SK-N-SH treated with all-trans-retinoic acid at 6 μM for 48 hours (cell line): ENCODE measurements at regions not wholly inside any gene's neighbourhood (a gene's known extent, or its start where the extent isn't known, plus 50 kb on each side); places are given as distances from the start of the nearest gene placed in this dataset.

Experiments used
- ATAC-seq: fragments of 200-7000 bp; cut with Tn5 transposase; 3 replicates; pipeline ENCODE4 v1.9.1; 2020; ENCODE audit warnings: mild to moderate bottlenecking, moderate library complexity
- BACH2 ChIP-seq: fragments of 250-450 bp; sonication (Bioruptor Pico); IDR thresholded peaks from 2 replicates; pipeline ENCODE4 v1.9.0; 2021; ENCODE audit warnings: mild to moderate bottlenecking, borderline replicate concordance
- CSDC2 ChIP-seq: fragments of 250-450 bp; sonication (Bioruptor Pico); IDR thresholded peaks from 2 replicates; pipeline ENCODE4 v1.5.0; 2020; ENCODE audit warnings: mild to moderate bottlenecking, moderate library complexity
- ESRRG ChIP-seq: fragments of 250-450 bp; sonication (Bioruptor Pico); IDR thresholded peaks from 2 replicates; pipeline ENCODE4 v1.6.1; 2021; ENCODE audit warnings: mild to moderate bottlenecking
- GLIS3 ChIP-seq: fragments of 250-450 bp; sonication (Bioruptor Pico); IDR thresholded peaks from 2 replicates; pipeline ENCODE4 v1.5.0; 2020; ENCODE audit warnings: mild to moderate bottlenecking, moderate library complexity
- OSR1 ChIP-seq: fragments of 250-450 bp; sonication (Bioruptor Pico); IDR thresholded peaks from 2 replicates; pipeline ENCODE4 v1.8.0; 2022; ENCODE audit warnings: moderate library complexity, mild to moderate bottlenecking, inconsistent platforms
- PPARA ChIP-seq: fragments of 250-450 bp; sonication (Bioruptor Pico); IDR thresholded peaks from 2 replicates; pipeline ENCODE4 v1.5.0; 2020; ENCODE audit warnings: mild to moderate bottlenecking, borderline replicate concordance
- RARB ChIP-seq: fragments of 250-450 bp; sonication (Bioruptor Pico); IDR thresholded peaks from 2 replicates; pipeline ENCODE4 v1.8.0; 2021; ENCODE audit warnings: mild to moderate bottlenecking, moderate library complexity
- SNAI2 ChIP-seq: fragments of 250-450 bp; sonication (Bioruptor Pico); IDR thresholded peaks from 2 replicates; pipeline ENCODE4 v1.5.0; 2020; ENCODE audit warnings: mild to moderate bottlenecking, moderate library complexity
- TCF4 ChIP-seq: fragments of 250-450 bp; sonication (Bioruptor Pico); IDR thresholded peaks from 2 replicates; pipeline ENCODE4 v1.8.0; 2021; ENCODE audit warnings: mild to moderate bottlenecking, moderate library complexity, borderline replicate concordance
- TOX ChIP-seq: fragments of 250-450 bp; sonication (Bioruptor Pico); IDR thresholded peaks from 2 replicates; pipeline ENCODE4 v1.8.0; 2021; ENCODE audit warnings: mild to moderate bottlenecking, moderate library complexity, borderline replicate concordance
- ZC3H10 ChIP-seq: fragments of 250-450 bp; sonication (Bioruptor Pico); IDR thresholded peaks from 2 replicates; pipeline ENCODE4 v1.5.1; 2021; ENCODE audit warnings: mild to moderate bottlenecking, moderate library complexity
- ZFP3 ChIP-seq: fragments of 250-450 bp; sonication (Bioruptor Pico); IDR thresholded peaks from 2 replicates; pipeline ENCODE4 v1.5.0; 2020; ENCODE audit warnings: mild to moderate bottlenecking, moderate library complexity
- ZFP30 ChIP-seq: fragments of 450-650 bp; formaldehyde crosslinking; IDR thresholded peaks from 2 replicates; pipeline ENCODE4 v1.5.0; 2022; ENCODE audit warnings: mild to moderate bottlenecking, moderate library complexity
- TF ChIP-seq, protein P1 (sequence below): fragments of 250-450 bp; sonication (Bioruptor Pico); IDR thresholded peaks from 2 replicates; pipeline ENCODE4 v1.5.0; 2020; ENCODE audit warnings: mild to moderate bottlenecking, moderate library complexity
- TF ChIP-seq, protein P2 (sequence below): fragments of 250-450 bp; sonication (Bioruptor Pico); IDR thresholded peaks from 2 replicates; pipeline ENCODE4 v1.5.1; 2020; ENCODE audit warnings: low read depth, mild to moderate bottlenecking, moderate library complexity
- TF ChIP-seq, protein P3 (sequence below): fragments of 250-450 bp; sonication (Bioruptor Pico); IDR thresholded peaks from 2 replicates; pipeline ENCODE4 v1.8.0; 2020; ENCODE audit warnings: mild to moderate bottlenecking, moderate library complexity, borderline replicate concordance
- TF ChIP-seq, protein P4 (sequence below): fragments of 250-450 bp; sonication (Bioruptor Pico); IDR thresholded peaks from 2 replicates; pipeline ENCODE4 v1.5.1; 2021; ENCODE audit warnings: mild to moderate bottlenecking, moderate library complexity
- TF ChIP-seq, protein P5 (sequence below): fragments of 250-450 bp; sonication (Bioruptor Pico); IDR thresholded peaks from 2 replicates; pipeline ENCODE4 v1.8.0; 2021; ENCODE audit warnings: low read depth, mild to moderate bottlenecking, moderate library complexity, borderline replicate concordance

DNA sequence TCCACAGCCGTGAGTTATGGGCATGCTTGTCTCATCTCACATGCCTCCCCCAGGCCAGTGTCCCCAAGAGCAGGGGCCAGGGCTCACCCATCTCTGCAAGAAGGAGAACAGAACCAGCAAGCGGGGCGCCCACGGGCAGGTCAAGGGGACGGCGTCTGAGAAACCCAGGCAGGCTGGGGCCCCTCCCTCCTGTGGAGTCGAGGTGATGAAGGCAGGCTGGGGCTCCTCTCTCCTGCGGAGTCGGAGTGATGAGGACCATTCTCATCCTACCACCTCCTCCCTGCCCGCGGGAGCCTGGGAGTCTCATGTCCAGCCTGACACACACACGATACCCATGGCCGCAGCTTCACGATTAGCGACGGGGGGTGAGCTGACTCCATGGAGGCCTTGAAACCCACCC lies 141.9 kb downstream of the CTTN start:
- TF ChIP-seq OSR1 (CRISPR knock-in tag) (no peak), SNAI2 (CRISPR knock-in tag) (no peak), BACH2 (CRISPR knock-in tag) (no peak), ZFP30 (CRISPR knock-in tag) (no peak), PPARA (CRISPR knock-in tag) (no peak), ZC3H10 (CRISPR knock-in tag) (no peak), RARB (CRISPR knock-in tag) (no peak), ESRRG (CRISPR knock-in tag) (no peak), CSDC2 (CRISPR knock-in tag) (no peak), ZFP3 (no peak), TOX (CRISPR knock-in tag) (no peak), GLIS3 (CRISPR knock-in tag) (no peak)
- TF ChIP-seq, protein P1, sequence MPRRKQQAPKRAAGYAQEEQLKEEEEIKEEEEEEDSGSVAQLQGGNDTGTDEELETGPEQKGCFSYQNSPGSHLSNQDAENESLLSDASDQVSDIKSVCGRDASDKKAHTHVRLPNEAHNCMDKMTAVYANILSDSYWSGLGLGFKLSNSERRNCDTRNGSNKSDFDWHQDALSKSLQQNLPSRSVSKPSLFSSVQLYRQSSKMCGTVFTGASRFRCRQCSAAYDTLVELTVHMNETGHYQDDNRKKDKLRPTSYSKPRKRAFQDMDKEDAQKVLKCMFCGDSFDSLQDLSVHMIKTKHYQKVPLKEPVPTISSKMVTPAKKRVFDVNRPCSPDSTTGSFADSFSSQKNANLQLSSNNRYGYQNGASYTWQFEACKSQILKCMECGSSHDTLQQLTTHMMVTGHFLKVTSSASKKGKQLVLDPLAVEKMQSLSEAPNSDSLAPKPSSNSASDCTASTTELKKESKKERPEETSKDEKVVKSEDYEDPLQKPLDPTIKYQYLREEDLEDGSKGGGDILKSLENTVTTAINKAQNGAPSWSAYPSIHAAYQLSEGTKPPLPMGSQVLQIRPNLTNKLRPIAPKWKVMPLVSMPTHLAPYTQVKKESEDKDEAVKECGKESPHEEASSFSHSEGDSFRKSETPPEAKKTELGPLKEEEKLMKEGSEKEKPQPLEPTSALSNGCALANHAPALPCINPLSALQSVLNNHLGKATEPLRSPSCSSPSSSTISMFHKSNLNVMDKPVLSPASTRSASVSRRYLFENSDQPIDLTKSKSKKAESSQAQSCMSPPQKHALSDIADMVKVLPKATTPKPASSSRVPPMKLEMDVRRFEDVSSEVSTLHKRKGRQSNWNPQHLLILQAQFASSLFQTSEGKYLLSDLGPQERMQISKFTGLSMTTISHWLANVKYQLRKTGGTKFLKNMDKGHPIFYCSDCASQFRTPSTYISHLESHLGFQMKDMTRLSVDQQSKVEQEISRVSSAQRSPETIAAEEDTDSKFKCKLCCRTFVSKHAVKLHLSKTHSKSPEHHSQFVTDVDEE (CRISPR knock-in tag): no peak
- TF ChIP-seq, protein P2, sequence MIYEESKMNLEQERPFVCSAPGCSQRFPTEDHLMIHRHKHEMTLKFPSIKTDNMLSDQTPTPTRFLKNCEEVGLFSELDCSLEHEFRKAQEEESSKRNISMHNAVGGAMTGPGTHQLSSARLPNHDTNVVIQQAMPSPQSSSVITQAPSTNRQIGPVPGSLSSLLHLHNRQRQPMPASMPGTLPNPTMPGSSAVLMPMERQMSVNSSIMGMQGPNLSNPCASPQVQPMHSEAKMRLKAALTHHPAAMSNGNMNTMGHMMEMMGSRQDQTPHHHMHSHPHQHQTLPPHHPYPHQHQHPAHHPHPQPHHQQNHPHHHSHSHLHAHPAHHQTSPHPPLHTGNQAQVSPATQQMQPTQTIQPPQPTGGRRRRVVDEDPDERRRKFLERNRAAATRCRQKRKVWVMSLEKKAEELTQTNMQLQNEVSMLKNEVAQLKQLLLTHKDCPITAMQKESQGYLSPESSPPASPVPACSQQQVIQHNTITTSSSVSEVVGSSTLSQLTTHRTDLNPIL (CRISPR knock-in tag): no peak
- TF ChIP-seq, protein P3, sequence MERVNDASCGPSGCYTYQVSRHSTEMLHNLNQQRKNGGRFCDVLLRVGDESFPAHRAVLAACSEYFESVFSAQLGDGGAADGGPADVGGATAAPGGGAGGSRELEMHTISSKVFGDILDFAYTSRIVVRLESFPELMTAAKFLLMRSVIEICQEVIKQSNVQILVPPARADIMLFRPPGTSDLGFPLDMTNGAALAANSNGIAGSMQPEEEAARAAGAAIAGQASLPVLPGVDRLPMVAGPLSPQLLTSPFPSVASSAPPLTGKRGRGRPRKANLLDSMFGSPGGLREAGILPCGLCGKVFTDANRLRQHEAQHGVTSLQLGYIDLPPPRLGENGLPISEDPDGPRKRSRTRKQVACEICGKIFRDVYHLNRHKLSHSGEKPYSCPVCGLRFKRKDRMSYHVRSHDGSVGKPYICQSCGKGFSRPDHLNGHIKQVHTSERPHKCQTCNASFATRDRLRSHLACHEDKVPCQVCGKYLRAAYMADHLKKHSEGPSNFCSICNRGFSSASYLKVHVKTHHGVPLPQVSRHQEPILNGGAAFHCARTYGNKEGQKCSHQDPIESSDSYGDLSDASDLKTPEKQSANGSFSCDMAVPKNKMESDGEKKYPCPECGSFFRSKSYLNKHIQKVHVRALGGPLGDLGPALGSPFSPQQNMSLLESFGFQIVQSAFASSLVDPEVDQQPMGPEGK (CRISPR knock-in tag): no peak
- TF ChIP-seq, protein P4, sequence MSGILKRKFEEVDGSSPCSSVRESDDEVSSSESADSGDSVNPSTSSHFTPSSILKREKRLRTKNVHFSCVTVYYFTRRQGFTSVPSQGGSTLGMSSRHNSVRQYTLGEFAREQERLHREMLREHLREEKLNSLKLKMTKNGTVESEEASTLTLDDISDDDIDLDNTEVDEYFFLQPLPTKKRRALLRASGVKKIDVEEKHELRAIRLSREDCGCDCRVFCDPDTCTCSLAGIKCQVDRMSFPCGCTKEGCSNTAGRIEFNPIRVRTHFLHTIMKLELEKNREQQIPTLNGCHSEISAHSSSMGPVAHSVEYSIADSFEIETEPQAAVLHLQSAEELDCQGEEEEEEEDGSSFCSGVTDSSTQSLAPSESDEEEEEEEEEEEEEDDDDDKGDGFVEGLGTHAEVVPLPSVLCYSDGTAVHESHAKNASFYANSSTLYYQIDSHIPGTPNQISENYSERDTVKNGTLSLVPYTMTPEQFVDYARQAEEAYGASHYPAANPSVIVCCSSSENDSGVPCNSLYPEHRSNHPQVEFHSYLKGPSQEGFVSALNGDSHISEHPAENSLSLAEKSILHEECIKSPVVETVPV (CRISPR knock-in tag): no peak
- no peak for ATAC-seq

DNA sequence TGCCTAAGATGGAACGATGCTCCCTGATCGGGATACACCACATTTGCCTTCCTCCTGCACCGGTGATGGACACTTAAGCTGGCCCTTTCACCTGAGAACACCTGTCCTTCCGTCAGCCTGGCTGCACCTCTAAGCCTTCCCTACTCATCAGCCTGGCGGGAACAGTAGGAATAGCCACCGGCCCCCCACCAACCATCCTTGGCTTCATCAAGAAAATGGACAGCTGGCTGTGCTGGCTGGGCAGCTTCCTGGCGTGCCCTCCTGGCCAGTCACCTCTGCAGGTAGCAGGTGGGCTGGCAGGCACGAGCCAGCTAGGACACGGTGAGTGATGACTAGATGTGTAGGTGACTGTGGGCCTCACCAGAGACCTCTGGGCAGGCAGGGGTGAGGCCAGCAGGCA lies 142.8 kb downstream of the CTTN start:
- TF ChIP-seq ZFP30 (CRISPR knock-in tag) (no peak), TCF4 (CRISPR knock-in tag) (no peak), BACH2 (CRISPR knock-in tag) (no peak)
- TF ChIP-seq, protein P2 (CRISPR knock-in tag): no peak
- TF ChIP-seq, protein P5, sequence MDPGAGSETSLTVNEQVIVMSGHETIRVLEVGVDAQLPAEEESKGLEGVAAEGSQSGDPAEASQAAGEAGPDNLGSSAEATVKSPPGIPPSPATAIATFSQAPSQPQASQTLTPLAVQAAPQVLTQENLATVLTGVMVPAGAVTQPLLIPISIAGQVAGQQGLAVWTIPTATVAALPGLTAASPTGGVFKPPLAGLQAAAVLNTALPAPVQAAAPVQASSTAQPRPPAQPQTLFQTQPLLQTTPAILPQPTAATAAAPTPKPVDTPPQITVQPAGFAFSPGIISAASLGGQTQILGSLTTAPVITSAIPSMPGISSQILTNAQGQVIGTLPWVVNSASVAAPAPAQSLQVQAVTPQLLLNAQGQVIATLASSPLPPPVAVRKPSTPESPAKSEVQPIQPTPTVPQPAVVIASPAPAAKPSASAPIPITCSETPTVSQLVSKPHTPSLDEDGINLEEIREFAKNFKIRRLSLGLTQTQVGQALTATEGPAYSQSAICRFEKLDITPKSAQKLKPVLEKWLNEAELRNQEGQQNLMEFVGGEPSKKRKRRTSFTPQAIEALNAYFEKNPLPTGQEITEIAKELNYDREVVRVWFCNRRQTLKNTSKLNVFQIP (CRISPR knock-in tag): no peak
- TF ChIP-seq, protein P1 (CRISPR knock-in tag): no peak
- no peak for ATAC-seq
